ENCODE measurements at regions not wholly inside any gene's neighbourhood (a gene's known extent, or its start where the extent isn't known, plus 50 kb on each side); places are given as distances from the start of the nearest gene placed in this dataset.
"Not testable (repeated sequence)": the region's sequence is repeated elsewhere in the genome, so short reads cannot be mapped to it uniquely, and the experiment has no call there.

- TF ChIP-seq CTCF (IDR thresholded peaks at IDR 0.05; ENCODE audit: low read depth, low read length); POLR2A (IDR thresholded peaks at IDR 0.05; ENCODE audit: extremely low read depth, insufficient read length): not testable (repeated sequence)
Observed at GRCh38 chr21:13969853-13970252, 240.9 kb downstream of the LIPI start.
